ENCODE measurements at regions not wholly inside any gene's neighbourhood (a gene's known extent, or its start where the extent isn't known, plus 50 kb on each side); places are given as distances from the start of the nearest gene placed in this dataset.
A peak's percentile ranks its signal among the peaks of the same experiment; 100 is the strongest.
"Not testable (repeated sequence)": the region's sequence is repeated elsewhere in the genome, so short reads cannot be mapped to it uniquely, and the experiment has no call there.

- no peak overlapping the region for H3K4me3 ChIP-seq (ENCODE audit: low read depth, low read length)
- no peak for DNase-seq (ENCODE audit: low read depth)
- TF ChIP-seq CTCF (IDR thresholded peaks at IDR 0.05; ENCODE audit: control insufficient read depth, extremely low read depth, insufficient read depth): no peak
Observed at GRCh38 chr21:17708522-17709265, 96.0 kb upstream of the BTG3 start.

- TF ChIP-seq CTCF (IDR thresholded peaks at IDR 0.05; ENCODE audit: control insufficient read depth, extremely low read depth, insufficient read depth): no peak
- no peak for DNase-seq (ENCODE audit: low read depth)
- H3K4me3 ChIP-seq (ENCODE audit: low read depth, low read length): no peak overlapping the region
Observed at GRCh38 chr21:17699524-17700189, 87.0 kb upstream of the BTG3 start.

GRCh38 chr21:17697473-17697872 is 84.8 kb upstream of the BTG3 start:
- DNase-seq (ENCODE audit: low read depth): no peak
- no peak for TF ChIP-seq CTCF (IDR thresholded peaks at IDR 0.05; ENCODE audit: control insufficient read depth, extremely low read depth, insufficient read depth)
- no peak overlapping the region for H3K4me3 ChIP-seq (ENCODE audit: low read depth, low read length)

GRCh38 chr21:17694416-17694815 is 81.7 kb upstream of the BTG3 start:
- not testable (repeated sequence) for DNase-seq (ENCODE audit: low read depth); H3K4me3 ChIP-seq (ENCODE audit: low read depth, low read length)

- DNase-seq (ENCODE audit: low read depth): no peak
- no peak for TF ChIP-seq CTCF (IDR thresholded peaks at IDR 0.05; ENCODE audit: control insufficient read depth, extremely low read depth, insufficient read depth)
- H3K4me3 ChIP-seq (ENCODE audit: low read depth, low read length): no peak overlapping the region
Observed at GRCh38 chr21:17693801-17694200, 81.1 kb upstream of the BTG3 start.

- H3K4me3 ChIP-seq (ENCODE audit: low read depth, low read length): no peak overlapping the region
- no peak for DNase-seq (ENCODE audit: low read depth)
- TF ChIP-seq CTCF (IDR thresholded peaks at IDR 0.05; ENCODE audit: control insufficient read depth, extremely low read depth, insufficient read depth): no peak
Observed at GRCh38 chr21:17690078-17690494, 77.4 kb upstream of the BTG3 start.

- DNase-seq (ENCODE audit: low read depth): no peak
- no peak overlapping the region for H3K4me3 ChIP-seq (ENCODE audit: low read depth, low read length)
- TF ChIP-seq CTCF (IDR thresholded peaks at IDR 0.05; ENCODE audit: control insufficient read depth, extremely low read depth, insufficient read depth): peak; percentile 33
Observed at GRCh38 chr21:17688912-17689874, 76.5 kb upstream of the BTG3 start.
